Keratinocyte (primary cell): ENCODE measurements at regions not wholly inside any gene's neighbourhood (a gene's known extent, or its start where the extent isn't known, plus 50 kb on each side); places are given as distances from the start of the nearest gene placed in this dataset.

Experiments used
- DNase-seq: peaks from one replicate; pipeline ENCODE4 v3.0.0-alpha.2; 2011; ENCODE audit warnings: low read depth, missing footprints, low spot score
- FAIRE-seq: peaks from 2 replicates; lab custom pipeline; 2011; peaks lifted over from hg19 to GRCh38; lab: Jason Lieb, UNC
- H2AFZ ChIP-seq: 2 replicates; pipeline ENCODE4 v1.6.0; 2012; ENCODE audit warnings: low read length, control low read depth, inconsistent platforms; ENCODE audit not compliant: control insufficient read depth
- H3K27ac ChIP-seq: 2 replicates; pipeline ENCODE4 v1.5.1; 2011; ENCODE audit warnings: low read length; ENCODE audit not compliant: control insufficient read depth, insufficient read depth
- H3K27me3 ChIP-seq: 3 replicates; pipeline ENCODE4 v1.6.0; 2011; ENCODE audit warnings: low read length; ENCODE audit not compliant: control insufficient read depth, insufficient read depth; ENCODE audit errors: extremely low read depth
- H3K36me3 ChIP-seq, 2 experiments: 2 replicates in 1 of 2; 3 replicates in 1 of 2; pipeline ENCODE4 v1.5.1; 2011; ENCODE audit warnings: low read length in 2 of 2, mild to moderate bottlenecking in 1 of 2; ENCODE audit not compliant: control insufficient read depth in 2 of 2, insufficient read depth in 2 of 2; ENCODE audit errors: extremely low read depth in 1 of 2
- H3K4me1 ChIP-seq: 3 replicates; pipeline ENCODE4 v1.5.1; 2011; ENCODE audit warnings: low read length; ENCODE audit not compliant: control insufficient read depth, insufficient read depth; ENCODE audit errors: extremely low read depth
- H3K4me2 ChIP-seq: 3 replicates; pipeline ENCODE4 v1.6.0; 2011; ENCODE audit warnings: low read depth, low read length; ENCODE audit not compliant: control insufficient read depth, insufficient read depth; ENCODE audit errors: extremely low read depth
- H3K4me3 ChIP-seq, 3 experiments: fragments of 200-600 bp in 1 of 3; sonication (generic) in 1 of 3; 2 replicates in 2 of 3; 3 replicates in 1 of 3; pipeline ENCODE4 v1.5.1; 2011 to 2016; ENCODE audit warnings: low read length in 3 of 3, mild to moderate bottlenecking in 3 of 3, control low read depth in 2 of 3, inconsistent platforms in 1 of 3, low read depth in 1 of 3, mixed read lengths in 1 of 3, mixed run types in 1 of 3, moderate library complexity in 1 of 3; ENCODE audit not compliant: control insufficient read depth in 2 of 3, insufficient read depth in 2 of 3; ENCODE audit errors: extremely low read depth in 1 of 3
- H3K79me2 ChIP-seq: 2 replicates; pipeline ENCODE4 v1.6.0; 2012; ENCODE audit warnings: low read length; ENCODE audit not compliant: control insufficient read depth, insufficient read depth
- H3K9ac ChIP-seq: 3 replicates; pipeline ENCODE4 v1.6.0; 2011; ENCODE audit warnings: low read length; ENCODE audit not compliant: control insufficient read depth, insufficient read depth; ENCODE audit errors: extremely low read depth
- H3K9me1 ChIP-seq: 3 replicates; pipeline ENCODE4 v1.6.0; 2011; ENCODE audit warnings: low read length; ENCODE audit not compliant: control insufficient read depth, insufficient read depth; ENCODE audit errors: extremely low read depth
- H3K9me3 ChIP-seq: 2 replicates; pipeline ENCODE4 v1.5.1; 2012; ENCODE audit warnings: low read depth, low read length; ENCODE audit not compliant: control insufficient read depth
- H4K20me1 ChIP-seq: 3 replicates; pipeline ENCODE4 v1.6.0; 2011; ENCODE audit warnings: low read length; ENCODE audit not compliant: control insufficient read depth, insufficient read depth; ENCODE audit errors: extremely low read depth
- CTCF ChIP-seq, 3 experiments: IDR thresholded peaks in 1 of 3; conservative IDR thresholded peaks in 1 of 3; optimal IDR thresholded peaks in 1 of 3; 2 replicates in 2 of 3; 3 replicates in 1 of 3; pipeline versions ENCODE3 to v1.5.1; 2011; ENCODE audit warnings: low read length in 3 of 3, mild to moderate bottlenecking in 3 of 3, moderate library complexity in 2 of 3, control low read depth in 1 of 3, inconsistent platforms in 1 of 3; ENCODE audit not compliant: insufficient read depth in 2 of 3; ENCODE audit errors: extremely low read depth in 1 of 3
- EZH2 ChIP-seq: IDR thresholded peaks from one replicate; pipeline ENCODE4 v1.6.1; 2012; ENCODE audit warnings: inconsistent platforms, mild to moderate bottlenecking, low read length, moderate library complexity
- dilution Hi-C: fragments of 300-500 bp; cut with MboI; formaldehyde crosslinking; loops from one replicate; pipeline ENCODE4 v1.7.0; 2020; ENCODE audit warnings: low sequenced_read_pairs; ENCODE audit not compliant: extremely low pct_ligation_motif_present

- Histone ChIP-seq H3K79me2 (no peaks in the 10 kb centered on the region), H3K4me1 (no peaks in the 10 kb centered on the region), H2AFZ (no peak overlapping the region), H3K27me3 (no peaks in the 10 kb centered on the region), H3K27ac (no peak overlapping the region), H3K9me1 (no peaks in the 10 kb centered on the region), H3K4me3 (no peak overlapping the region), H3K9ac (no peak overlapping the region), H3K36me3 (no peaks in the 10 kb centered on the region), H3K4me2 (no peak overlapping the region), H3K9me3 (no peaks in the 10 kb centered on the region), H4K20me1 (no peaks in the 10 kb centered on the region)
- DNase-seq (no peak), FAIRE-seq (no peak)
- TF ChIP-seq EZH2: no peak
- no peak for TF ChIP-seq CTCF (optimal IDR thresholded peaks at IDR 0.05 in 1 of 3, IDR thresholded peaks at IDR 0.05 in 1 of 3, conservative IDR thresholded peaks at IDR 0.05 in 1 of 3; ENCODE audit: extremely low read depth in 1 of 3, insufficient read depth in 2 of 3, low read length in 3 of 3)
- dilution Hi-C loops: no loop called here
These were observed 357.0 kb downstream of the SQOR start for GRCh38 chr15:45991863-45992262.

GRCh38 chr15:45993072-45993471 lies 358.2 kb downstream of the SQOR start:
- Histone ChIP-seq H3K4me3 (no peak overlapping the region), H3K27ac (no peak overlapping the region), H3K9me3 (no peaks in the 10 kb centered on the region), H4K20me1 (no peaks in the 10 kb centered on the region), H2AFZ (no peak overlapping the region), H3K9me1 (no peaks in the 10 kb centered on the region), H3K27me3 (no peaks in the 10 kb centered on the region), H3K79me2 (no peaks in the 10 kb centered on the region), H3K9ac (no peak overlapping the region), H3K4me1 (no peaks in the 10 kb centered on the region), H3K36me3 (no peaks in the 10 kb centered on the region), H3K4me2 (no peak overlapping the region)
- DNase-seq: no peak
- no peak for FAIRE-seq
- TF ChIP-seq EZH2 (no peak), CTCF (optimal IDR thresholded peaks at IDR 0.05 in 1 of 3, IDR thresholded peaks at IDR 0.05 in 1 of 3, conservative IDR thresholded peaks at IDR 0.05 in 1 of 3; ENCODE audit: extremely low read depth in 1 of 3, insufficient read depth in 2 of 3, low read length in 3 of 3) (no peak)
- dilution Hi-C loops: no loop called here
